Liver (tissue), 8 donors: ENCODE measurements at regions not wholly inside any gene's neighbourhood (a gene's known extent, or its start where the extent isn't known, plus 50 kb on each side); places are given as distances from the start of the nearest gene placed in this dataset.

Experiments used
- DNase-seq: peaks from one replicate; pipeline ENCODE4 v3.0.0-alpha.2; 2017; ENCODE audit warnings: low spot score
- H3K27ac ChIP-seq, 2 donors: one replicate each; pipeline ENCODE4 v1.7.0; 2013; ENCODE audit warnings: inconsistent platforms in 2 of 2, low read length in 2 of 2, control low read depth in 1 of 2, low read depth in 1 of 2, mild to moderate bottlenecking in 1 of 2
- H3K27me3 ChIP-seq, 4 donors: one replicate each; pipeline versions ENCODE4 v1.6.1 to v1.7.0; 2013; ENCODE audit warnings: low read length in 3 of 4, inconsistent platforms in 1 of 4, mild to moderate bottlenecking in 1 of 4, moderate library complexity in 1 of 4; ENCODE audit not compliant: control insufficient read depth in 4 of 4, insufficient read depth in 4 of 4
- H3K36me3 ChIP-seq, 4 donors: one replicate each; pipeline versions ENCODE4 v1.6.1 to v1.7.0; 2013; ENCODE audit warnings: low read length in 3 of 4, mild to moderate bottlenecking in 3 of 4, low read depth in 1 of 4, moderate library complexity in 1 of 4; ENCODE audit not compliant: control insufficient read depth in 4 of 4, insufficient read depth in 3 of 4
- H3K4me1 ChIP-seq, 4 donors: one replicate each; pipeline versions ENCODE4 v1.6.1 to v1.7.0; 2013; ENCODE audit warnings: low read length in 3 of 4, mild to moderate bottlenecking in 3 of 4, moderate library complexity in 1 of 4; ENCODE audit not compliant: control insufficient read depth in 4 of 4, insufficient read depth in 4 of 4
- H3K4me3 ChIP-seq, 3 donors: one replicate each; pipeline versions ENCODE4 v1.6.1 to v1.7.0; 2013; ENCODE audit warnings: low read length in 3 of 3, control low read depth in 1 of 3, low read depth in 1 of 3, mild to moderate bottlenecking in 1 of 3
- H3K9ac ChIP-seq, 2 donors: one replicate each; pipeline ENCODE4 v1.7.0; 2013; ENCODE audit warnings: low read length in 2 of 2, mild to moderate bottlenecking in 2 of 2, moderate library complexity in 2 of 2, control low read depth in 1 of 2, low read depth in 1 of 2
- H3K9me3 ChIP-seq, 4 donors: one replicate each; pipeline versions ENCODE4 v1.6.1 to v1.7.0; 2013; ENCODE audit warnings: low read length in 3 of 4; ENCODE audit not compliant: control insufficient read depth in 4 of 4
- EGR1 ChIP-seq, 2 donors: IDR thresholded peaks; 2 replicates each; pipeline ENCODE4 v1.6.1; 2016 to 2018; ENCODE audit warnings: antibody characterized with exemption in 2 of 2, low read depth in 2 of 2
- FOXA1 ChIP-seq: IDR thresholded peaks from 2 replicates; pipeline ENCODE4 v1.6.1; 2016; ENCODE audit warnings: antibody characterized with exemption
- FOXA2 ChIP-seq: IDR thresholded peaks from 2 replicates; pipeline ENCODE4 v1.6.1; 2016; ENCODE audit warnings: antibody characterized with exemption
- GABPA ChIP-seq, 2 donors: IDR thresholded peaks in 1 of 2; conservative IDR thresholded peaks in 1 of 2; 2 replicates each; pipeline ENCODE4 v1.6.1; 2016; ENCODE audit warnings: antibody characterized with exemption in 2 of 2, mild to moderate bottlenecking in 1 of 2, moderate library complexity in 1 of 2
- HNF4A ChIP-seq, 2 donors: conservative IDR thresholded peaks; 2 replicates each; pipeline ENCODE4 v1.6.1; 2016; ENCODE audit warnings: antibody characterized with exemption in 2 of 2, mild to moderate bottlenecking in 2 of 2
- HNF4G ChIP-seq: IDR thresholded peaks from 2 replicates; pipeline ENCODE4 v1.6.1; 2016; ENCODE audit warnings: antibody characterized with exemption
- JUND ChIP-seq, 2 donors: IDR thresholded peaks; 2 replicates each; pipeline ENCODE4 v1.6.1; 2016; ENCODE audit warnings: antibody characterized with exemption in 2 of 2
- NR2F2 ChIP-seq: IDR thresholded peaks from 2 replicates; pipeline ENCODE4 v1.6.1; 2016; ENCODE audit warnings: antibody characterized with exemption
- RAD21 ChIP-seq, 2 donors: IDR thresholded peaks; 2 replicates each; pipeline ENCODE4 v1.6.1; 2016; ENCODE audit warnings: antibody characterized with exemption in 2 of 2, mild to moderate bottlenecking in 2 of 2
- RXRA ChIP-seq, 2 donors: IDR thresholded peaks; 2 replicates each; pipeline ENCODE4 v1.6.1; 2017 to 2018; ENCODE audit warnings: antibody characterized with exemption in 2 of 2, mild to moderate bottlenecking in 1 of 2
- SP1 ChIP-seq: IDR thresholded peaks from 2 replicates; pipeline ENCODE4 v1.6.1; 2018; ENCODE audit warnings: antibody characterized with exemption, mild to moderate bottlenecking
- TAF1 ChIP-seq: conservative IDR thresholded peaks from 2 replicates; pipeline ENCODE4 v1.6.1; 2016; ENCODE audit warnings: antibody characterized with exemption, mild to moderate bottlenecking
- YY1 ChIP-seq: IDR thresholded peaks from 2 replicates; pipeline ENCODE4 v1.6.1; 2016; ENCODE audit warnings: antibody characterized with exemption, mild to moderate bottlenecking
- WGBS: extraction: QIAGEN DNeasy Blood & Tissue Kit; methylation state at CpG from one replicate; pipeline ENCODE4 v1.1.7; 2013; 5-methylcytosine and 5-hydroxymethylcytosine counted together
- TF ChIP-seq, protein P1 (sequence below): IDR thresholded peaks from 2 replicates; pipeline ENCODE4 v1.6.1; 2016; ENCODE audit warnings: antibody characterized with exemption, mild to moderate bottlenecking
- TF ChIP-seq, protein P2 (sequence below): IDR thresholded peaks from 2 replicates; pipeline ENCODE4 v1.6.1; 2016; ENCODE audit warnings: antibody characterized with exemption
- TF ChIP-seq, protein P3 (sequence below): IDR thresholded peaks from 2 replicates; pipeline ENCODE4 v1.6.1; 2016; ENCODE audit warnings: antibody characterized with exemption
- TF ChIP-seq, protein P4 (sequence below): IDR thresholded peaks from 2 replicates; pipeline ENCODE4 v1.6.1; 2016; ENCODE audit warnings: antibody characterized with exemption
- TF ChIP-seq, protein P5 (sequence below): fragments of 150-350 bp; IDR thresholded peaks from 2 replicates; pipeline ENCODE4 v1.5.1; 2017; ENCODE audit warnings: improper control_type of control experiment, low read depth, low read length; ENCODE audit not compliant: missing input control
- donor health status: healthy.
- donor health status: healthy.
- donor health status: healthy.
- donor health status: healthy.
- donor health status: healthy.

DNA sequence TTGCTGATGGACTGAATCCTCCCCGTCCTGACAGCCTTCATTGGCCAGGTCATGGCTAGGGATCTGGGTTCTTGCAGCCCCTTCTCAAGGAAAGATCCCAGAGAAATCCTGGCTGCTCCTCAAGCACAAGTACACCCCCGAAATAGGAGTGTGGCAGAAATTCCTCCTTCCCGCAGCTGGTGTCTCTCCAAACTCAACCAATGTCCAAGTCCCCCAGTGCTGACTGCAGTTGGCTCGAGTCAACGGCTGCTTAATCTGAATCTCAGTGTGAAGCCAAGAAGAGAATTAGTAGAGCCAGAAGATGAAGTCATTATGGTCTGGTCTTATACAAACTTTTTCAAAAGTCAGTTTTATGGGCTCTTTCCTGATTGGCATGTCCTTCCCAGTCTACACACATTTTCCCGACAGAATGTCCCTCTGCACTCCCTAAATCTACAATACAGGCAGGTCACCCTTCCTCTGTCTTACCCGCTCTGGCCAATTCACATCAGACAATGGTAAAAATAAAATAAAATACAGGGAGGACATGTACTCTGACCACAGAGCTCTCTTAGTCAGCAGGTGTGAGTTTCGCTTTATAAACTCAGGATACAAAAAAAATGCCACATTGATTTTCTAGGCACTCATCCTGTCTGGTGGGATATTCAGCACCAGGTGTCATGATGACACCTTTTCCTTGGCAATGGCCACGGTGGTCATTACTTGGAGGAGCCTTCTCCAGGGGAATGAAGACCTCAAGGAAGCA, 76.9 kb upstream of the PAPOLG start:
- WGBS, result 77% methylated on average over 9 of the region's 9 CpGs
- no peaks in the 10 kb centered on the region for H3K9me3 ChIP-seq
- H3K4me1 ChIP-seq, result no peaks in the 10 kb centered on the region
- H3K4me3 ChIP-seq, result no peak overlapping the region
- DNase-seq, result no peak
- H3K27me3 ChIP-seq, result peaks cover 0 to 5% (median 0%) of the 10 kb centered on the region in 4 donors
- TF ChIP-seq, protein P1, sequence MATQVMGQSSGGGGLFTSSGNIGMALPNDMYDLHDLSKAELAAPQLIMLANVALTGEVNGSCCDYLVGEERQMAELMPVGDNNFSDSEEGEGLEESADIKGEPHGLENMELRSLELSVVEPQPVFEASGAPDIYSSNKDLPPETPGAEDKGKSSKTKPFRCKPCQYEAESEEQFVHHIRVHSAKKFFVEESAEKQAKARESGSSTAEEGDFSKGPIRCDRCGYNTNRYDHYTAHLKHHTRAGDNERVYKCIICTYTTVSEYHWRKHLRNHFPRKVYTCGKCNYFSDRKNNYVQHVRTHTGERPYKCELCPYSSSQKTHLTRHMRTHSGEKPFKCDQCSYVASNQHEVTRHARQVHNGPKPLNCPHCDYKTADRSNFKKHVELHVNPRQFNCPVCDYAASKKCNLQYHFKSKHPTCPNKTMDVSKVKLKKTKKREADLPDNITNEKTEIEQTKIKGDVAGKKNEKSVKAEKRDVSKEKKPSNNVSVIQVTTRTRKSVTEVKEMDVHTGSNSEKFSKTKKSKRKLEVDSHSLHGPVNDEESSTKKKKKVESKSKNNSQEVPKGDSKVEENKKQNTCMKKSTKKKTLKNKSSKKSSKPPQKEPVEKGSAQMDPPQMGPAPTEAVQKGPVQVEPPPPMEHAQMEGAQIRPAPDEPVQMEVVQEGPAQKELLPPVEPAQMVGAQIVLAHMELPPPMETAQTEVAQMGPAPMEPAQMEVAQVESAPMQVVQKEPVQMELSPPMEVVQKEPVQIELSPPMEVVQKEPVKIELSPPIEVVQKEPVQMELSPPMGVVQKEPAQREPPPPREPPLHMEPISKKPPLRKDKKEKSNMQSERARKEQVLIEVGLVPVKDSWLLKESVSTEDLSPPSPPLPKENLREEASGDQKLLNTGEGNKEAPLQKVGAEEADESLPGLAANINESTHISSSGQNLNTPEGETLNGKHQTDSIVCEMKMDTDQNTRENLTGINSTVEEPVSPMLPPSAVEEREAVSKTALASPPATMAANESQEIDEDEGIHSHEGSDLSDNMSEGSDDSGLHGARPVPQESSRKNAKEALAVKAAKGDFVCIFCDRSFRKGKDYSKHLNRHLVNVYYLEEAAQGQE, result no peak
- TF ChIP-seq, protein P2, sequence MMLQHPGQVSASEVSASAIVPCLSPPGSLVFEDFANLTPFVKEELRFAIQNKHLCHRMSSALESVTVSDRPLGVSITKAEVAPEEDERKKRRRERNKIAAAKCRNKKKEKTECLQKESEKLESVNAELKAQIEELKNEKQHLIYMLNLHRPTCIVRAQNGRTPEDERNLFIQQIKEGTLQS, result no peak
- TF ChIP-seq TAF1 (no peak), NR2F2 (no peak), SP1 (no peak), EGR1 (IDR thresholded peaks at IDR 0.05; ENCODE audit: low read depth in 2 of 2) (no peak), HNF4A (conservative IDR thresholded peaks at IDR 0.05) (no peak), YY1 (no peak), HNF4G (no peak), JUND (IDR thresholded peaks at IDR 0.05) (no peak), RXRA (IDR thresholded peaks at IDR 0.05) (no peak), FOXA1 (no peak), GABPA (IDR thresholded peaks at IDR 0.05 in 1 of 2, conservative IDR thresholded peaks at IDR 0.05 in 1 of 2) (no peak), FOXA2 (no peak), RAD21 (IDR thresholded peaks at IDR 0.05) (no peak)
- TF ChIP-seq, protein P3, sequence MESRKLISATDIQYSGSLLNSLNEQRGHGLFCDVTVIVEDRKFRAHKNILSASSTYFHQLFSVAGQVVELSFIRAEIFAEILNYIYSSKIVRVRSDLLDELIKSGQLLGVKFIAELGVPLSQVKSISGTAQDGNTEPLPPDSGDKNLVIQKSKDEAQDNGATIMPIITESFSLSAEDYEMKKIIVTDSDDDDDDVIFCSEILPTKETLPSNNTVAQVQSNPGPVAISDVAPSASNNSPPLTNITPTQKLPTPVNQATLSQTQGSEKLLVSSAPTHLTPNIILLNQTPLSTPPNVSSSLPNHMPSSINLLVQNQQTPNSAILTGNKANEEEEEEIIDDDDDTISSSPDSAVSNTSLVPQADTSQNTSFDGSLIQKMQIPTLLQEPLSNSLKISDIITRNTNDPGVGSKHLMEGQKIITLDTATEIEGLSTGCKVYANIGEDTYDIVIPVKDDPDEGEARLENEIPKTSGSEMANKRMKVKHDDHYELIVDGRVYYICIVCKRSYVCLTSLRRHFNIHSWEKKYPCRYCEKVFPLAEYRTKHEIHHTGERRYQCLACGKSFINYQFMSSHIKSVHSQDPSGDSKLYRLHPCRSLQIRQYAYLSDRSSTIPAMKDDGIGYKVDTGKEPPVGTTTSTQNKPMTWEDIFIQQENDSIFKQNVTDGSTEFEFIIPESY, result no peak
- TF ChIP-seq, protein P4, sequence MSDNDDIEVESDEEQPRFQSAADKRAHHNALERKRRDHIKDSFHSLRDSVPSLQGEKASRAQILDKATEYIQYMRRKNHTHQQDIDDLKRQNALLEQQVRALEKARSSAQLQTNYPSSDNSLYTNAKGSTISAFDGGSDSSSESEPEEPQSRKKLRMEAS, result no peak
- TF ChIP-seq, protein P5, sequence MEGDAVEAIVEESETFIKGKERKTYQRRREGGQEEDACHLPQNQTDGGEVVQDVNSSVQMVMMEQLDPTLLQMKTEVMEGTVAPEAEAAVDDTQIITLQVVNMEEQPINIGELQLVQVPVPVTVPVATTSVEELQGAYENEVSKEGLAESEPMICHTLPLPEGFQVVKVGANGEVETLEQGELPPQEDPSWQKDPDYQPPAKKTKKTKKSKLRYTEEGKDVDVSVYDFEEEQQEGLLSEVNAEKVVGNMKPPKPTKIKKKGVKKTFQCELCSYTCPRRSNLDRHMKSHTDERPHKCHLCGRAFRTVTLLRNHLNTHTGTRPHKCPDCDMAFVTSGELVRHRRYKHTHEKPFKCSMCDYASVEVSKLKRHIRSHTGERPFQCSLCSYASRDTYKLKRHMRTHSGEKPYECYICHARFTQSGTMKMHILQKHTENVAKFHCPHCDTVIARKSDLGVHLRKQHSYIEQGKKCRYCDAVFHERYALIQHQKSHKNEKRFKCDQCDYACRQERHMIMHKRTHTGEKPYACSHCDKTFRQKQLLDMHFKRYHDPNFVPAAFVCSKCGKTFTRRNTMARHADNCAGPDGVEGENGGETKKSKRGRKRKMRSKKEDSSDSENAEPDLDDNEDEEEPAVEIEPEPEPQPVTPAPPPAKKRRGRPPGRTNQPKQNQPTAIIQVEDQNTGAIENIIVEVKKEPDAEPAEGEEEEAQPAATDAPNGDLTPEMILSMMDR, result no peak
- H3K36me3 ChIP-seq, result no peaks in the 10 kb centered on the region
- no peak overlapping the region for H3K27ac ChIP-seq
- H3K9ac ChIP-seq, result no peak overlapping the region
